GM10266 (cell line): ENCODE measurements at regions not wholly inside any gene's neighbourhood (a gene's known extent, or its start where the extent isn't known, plus 50 kb on each side); places are given as distances from the start of the nearest gene placed in this dataset.
"Not testable (repeated sequence)": the region's sequence is repeated elsewhere in the genome, so short reads cannot be mapped to it uniquely, and the experiment has no call there.

Experiments used
- DNase-seq: peaks from one replicate; pipeline ENCODE4 v3.0.0; 2012; ENCODE audit errors: extremely low spot score
- TF ChIP-seq, protein P1 (sequence below): IDR thresholded peaks from 2 replicates; pipeline ENCODE4 v1.5.1; 2012; ENCODE audit warnings: mild to moderate bottlenecking, low read depth; ENCODE audit not compliant: control insufficient read depth, insufficient read depth; ENCODE audit errors: missing control alignments

DNA sequence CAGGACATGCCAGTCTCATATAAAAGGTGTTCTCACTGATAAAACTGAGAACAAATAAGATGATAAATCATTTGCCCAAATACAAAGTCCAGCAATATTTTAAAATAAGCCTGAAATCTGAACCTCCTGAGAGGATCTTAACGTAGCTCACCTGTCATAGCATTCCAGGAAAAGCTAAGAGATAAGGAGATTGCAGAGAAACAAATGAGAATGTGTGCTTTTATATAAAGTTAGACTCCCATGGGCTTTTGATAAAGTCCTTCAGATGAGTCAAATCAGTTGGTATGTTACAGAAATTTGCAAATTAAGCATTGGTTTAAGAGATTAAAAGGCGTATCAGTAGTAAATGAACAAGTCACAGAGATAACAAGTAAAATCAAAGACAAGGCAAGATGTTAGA lies 452.9 kb upstream of the CHAC2 start:
- DNase-seq, result no peak
- TF ChIP-seq, protein P1, sequence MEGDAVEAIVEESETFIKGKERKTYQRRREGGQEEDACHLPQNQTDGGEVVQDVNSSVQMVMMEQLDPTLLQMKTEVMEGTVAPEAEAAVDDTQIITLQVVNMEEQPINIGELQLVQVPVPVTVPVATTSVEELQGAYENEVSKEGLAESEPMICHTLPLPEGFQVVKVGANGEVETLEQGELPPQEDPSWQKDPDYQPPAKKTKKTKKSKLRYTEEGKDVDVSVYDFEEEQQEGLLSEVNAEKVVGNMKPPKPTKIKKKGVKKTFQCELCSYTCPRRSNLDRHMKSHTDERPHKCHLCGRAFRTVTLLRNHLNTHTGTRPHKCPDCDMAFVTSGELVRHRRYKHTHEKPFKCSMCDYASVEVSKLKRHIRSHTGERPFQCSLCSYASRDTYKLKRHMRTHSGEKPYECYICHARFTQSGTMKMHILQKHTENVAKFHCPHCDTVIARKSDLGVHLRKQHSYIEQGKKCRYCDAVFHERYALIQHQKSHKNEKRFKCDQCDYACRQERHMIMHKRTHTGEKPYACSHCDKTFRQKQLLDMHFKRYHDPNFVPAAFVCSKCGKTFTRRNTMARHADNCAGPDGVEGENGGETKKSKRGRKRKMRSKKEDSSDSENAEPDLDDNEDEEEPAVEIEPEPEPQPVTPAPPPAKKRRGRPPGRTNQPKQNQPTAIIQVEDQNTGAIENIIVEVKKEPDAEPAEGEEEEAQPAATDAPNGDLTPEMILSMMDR, result no peak

DNA sequence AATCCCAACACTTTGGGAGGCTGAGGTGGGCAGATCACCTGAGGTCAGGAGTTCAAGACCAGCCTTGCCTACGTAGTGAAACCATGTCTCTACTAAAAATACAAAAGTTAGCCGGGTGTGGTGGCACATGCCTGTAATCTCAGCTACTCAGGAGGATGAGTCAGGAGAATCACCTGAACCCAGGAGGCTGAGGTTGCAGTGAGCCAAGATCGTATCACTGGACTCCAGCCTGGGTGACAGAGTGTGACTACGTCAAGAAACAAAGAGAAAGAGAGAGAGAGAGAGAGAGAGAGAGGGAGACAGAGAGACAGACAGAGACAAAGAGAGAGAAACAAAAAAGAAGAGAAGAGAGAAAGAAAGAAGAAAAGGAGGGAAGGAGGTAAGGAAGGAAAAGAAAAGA lies 454.0 kb upstream of the CHAC2 start:
- DNase-seq, result not testable (repeated sequence)

DNA sequence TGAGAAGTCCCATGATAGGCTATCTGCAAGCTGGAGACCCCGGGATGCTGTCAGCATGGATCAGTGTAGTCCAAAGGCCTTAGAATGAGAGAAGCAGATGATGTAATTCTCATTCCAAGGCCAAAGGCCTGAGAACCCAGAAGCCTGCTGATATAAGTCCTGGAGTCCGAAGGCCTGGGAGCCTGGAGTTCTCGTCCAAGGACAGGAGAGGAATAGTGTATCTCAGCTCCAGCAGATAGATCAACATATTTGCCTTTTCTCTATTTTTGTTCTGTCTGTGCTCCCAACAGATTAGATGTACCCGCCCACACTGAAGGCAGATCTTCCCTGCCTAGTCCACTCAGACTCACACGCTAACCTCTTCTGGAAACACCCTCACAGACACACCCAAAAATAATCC lies 454.9 kb upstream of the CHAC2 start:
- TF ChIP-seq, protein P1, result no peak

DNA sequence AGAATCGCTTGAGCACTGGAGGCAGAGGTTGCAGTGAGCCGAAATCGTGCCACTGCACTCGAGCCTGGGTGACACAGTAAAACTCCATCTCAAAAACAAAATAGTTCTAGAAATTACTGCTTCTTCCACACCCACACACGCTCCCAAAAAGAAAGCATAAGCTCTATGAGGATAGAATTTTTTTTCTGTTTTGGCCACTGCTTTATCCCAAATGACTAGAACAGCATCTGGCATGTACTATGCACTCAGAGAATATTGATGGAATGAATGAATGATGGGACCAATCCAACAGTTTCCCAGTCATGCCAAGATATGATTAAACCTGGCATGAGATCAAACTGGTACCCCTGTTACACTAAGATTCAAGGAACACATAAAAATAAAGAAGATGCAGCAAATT lies 455.4 kb upstream of the CHAC2 start:
- no peak for DNase-seq

More for the DNA sequence above, 454.9 kb upstream of the CHAC2 start:
- DNase-seq, result no peak

DNA sequence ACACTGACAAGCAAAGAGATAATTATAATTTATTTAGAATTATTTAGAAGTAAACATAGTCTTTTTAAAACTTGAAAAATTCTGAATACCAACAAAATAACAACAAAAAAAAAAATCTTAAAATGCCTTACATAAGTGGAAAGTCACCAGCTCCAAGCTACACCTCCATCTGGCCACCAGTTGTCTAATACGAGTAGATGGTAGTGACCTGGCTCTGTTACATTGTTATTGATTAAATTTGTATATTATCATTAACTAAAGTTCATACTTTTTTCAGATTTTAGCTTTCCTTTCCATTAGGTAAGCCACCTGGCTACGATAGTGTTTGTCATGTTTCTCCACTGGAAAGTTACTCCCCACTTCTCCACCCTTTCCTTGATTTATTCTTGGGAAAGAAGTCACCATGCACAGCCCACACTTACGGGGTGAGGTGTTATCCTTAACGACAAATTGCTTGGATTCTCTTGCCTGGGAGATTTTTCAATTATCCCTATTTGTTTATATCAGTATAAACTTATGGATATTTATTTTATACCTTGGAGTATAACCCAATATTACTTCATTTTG lies 464.5 kb upstream of the CHAC2 start:
- TF ChIP-seq, protein P1, result no peak
- no peak for DNase-seq

More for the DNA sequence above, 455.4 kb upstream of the CHAC2 start:
- TF ChIP-seq, protein P1, result no peak

DNA sequence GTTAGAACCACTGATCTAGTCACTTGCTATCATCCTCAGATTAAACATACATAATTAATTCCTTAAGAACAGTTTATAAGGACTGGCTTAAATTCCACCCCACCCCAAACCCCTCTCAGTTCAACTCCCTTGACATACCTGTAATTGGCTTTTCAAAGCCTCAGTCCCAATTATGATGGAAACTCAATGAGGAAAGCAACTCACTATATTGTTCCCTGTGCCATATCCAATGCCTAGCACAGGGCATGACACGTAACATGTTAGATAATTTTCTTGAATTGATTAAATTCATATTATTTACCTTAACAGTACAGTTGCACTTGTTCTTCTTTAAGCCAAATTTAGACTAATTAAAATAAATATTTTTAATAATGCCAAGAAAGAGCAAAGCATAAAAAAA lies 465.1 kb upstream of the CHAC2 start:
- TF ChIP-seq, protein P1, result no peak
- DNase-seq, result no peak

DNA sequence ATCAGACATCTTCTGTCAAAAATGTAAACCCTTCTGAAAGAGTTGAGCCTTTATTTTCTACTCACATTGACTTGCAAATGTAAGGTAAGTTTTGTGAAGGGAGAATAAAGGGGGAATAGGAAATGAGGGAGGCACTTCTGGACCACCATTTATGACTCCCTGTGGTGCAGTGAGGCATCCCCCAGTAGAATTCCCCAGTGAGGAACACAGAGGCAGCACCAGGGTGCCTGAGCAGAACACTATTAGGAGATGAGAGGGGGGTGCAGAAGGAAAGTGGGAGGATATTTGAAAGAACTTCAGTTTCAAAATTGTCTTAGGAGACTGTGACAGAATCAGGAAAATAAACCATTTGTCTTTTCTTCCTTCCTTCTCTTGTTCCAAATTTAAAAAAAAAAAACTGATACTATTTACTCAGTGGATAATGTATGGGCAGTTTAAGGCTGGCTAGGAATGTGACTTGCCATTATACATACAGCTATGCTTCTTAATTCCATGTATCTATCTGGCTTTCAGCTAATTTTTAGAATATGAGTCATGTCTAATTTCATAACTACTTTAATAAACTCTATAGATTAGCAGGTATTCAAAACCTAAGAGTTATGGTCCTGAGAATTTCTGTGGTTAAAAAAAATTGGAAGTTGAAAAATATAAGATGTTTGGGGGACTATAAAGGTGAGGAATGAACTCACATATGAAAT lies 478.1 kb upstream of the CHAC2 start:
- DNase-seq, result no peak
- TF ChIP-seq, protein P1, result no peak
